ENCODE measurements at regions not wholly inside any gene's neighbourhood (a gene's known extent, or its start where the extent isn't known, plus 50 kb on each side); places are given as distances from the start of the nearest gene placed in this dataset.

DNA sequence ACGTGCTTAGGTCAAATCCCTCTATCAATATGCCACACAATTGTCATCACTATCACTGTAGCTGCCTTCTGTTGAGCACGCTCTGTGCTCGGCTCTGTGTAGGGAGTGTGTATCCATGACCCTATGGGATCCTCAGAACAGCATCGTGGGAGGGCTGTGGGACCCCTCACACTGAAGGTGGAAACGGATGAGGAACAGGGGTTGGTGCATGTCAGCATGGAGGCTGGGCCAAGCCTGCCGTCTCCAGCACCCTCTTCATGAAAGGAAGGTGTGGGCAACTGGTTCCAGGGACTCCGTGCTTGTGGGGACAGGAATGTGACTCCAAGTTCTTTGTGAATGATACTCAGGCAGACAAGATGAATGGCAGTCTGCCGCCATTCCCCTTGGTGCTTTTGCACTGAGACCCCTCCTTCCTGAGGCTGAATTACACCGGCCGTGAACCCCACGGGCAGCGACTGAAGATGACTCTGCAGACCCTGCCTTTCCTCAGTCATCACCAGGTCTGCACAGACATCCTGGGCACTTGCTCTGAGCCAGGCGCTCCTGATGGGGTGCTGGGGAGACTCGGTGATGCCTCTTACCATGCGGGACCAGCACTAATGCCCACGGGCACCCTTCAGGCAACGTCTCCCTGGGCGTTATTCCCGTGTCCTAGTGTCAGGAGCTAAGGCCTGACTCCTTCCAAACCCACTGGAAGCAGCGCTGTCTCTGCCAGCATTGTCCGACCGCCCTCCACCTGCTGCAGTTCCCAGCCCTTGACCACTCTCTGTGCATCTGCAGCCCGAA lies 495.2 kb downstream of the TCERG1L start:
- Histone ChIP-seq H3K4me3 (no peak overlapping the region), H3K27ac (no peak overlapping the region), H3K9me3 (no peaks in the 10 kb centered on the region), H3K4me1 (no peaks in the 10 kb centered on the region), H3K27me3 (peaks cover 0 to 11% of the 10 kb centered on the region in 2 donors), H3K36me3 (no peaks in the 10 kb centered on the region)
- TF ChIP-seq, protein P1, sequence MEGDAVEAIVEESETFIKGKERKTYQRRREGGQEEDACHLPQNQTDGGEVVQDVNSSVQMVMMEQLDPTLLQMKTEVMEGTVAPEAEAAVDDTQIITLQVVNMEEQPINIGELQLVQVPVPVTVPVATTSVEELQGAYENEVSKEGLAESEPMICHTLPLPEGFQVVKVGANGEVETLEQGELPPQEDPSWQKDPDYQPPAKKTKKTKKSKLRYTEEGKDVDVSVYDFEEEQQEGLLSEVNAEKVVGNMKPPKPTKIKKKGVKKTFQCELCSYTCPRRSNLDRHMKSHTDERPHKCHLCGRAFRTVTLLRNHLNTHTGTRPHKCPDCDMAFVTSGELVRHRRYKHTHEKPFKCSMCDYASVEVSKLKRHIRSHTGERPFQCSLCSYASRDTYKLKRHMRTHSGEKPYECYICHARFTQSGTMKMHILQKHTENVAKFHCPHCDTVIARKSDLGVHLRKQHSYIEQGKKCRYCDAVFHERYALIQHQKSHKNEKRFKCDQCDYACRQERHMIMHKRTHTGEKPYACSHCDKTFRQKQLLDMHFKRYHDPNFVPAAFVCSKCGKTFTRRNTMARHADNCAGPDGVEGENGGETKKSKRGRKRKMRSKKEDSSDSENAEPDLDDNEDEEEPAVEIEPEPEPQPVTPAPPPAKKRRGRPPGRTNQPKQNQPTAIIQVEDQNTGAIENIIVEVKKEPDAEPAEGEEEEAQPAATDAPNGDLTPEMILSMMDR (IDR thresholded peaks at IDR 0.05) = no peak
- intact Hi-C loops (cut with DNase I; ENCODE audit: low total_unique reads) = no loop called here
- DNase-seq (ENCODE audit: low spot score in 2 of 2) = no peak

DNA sequence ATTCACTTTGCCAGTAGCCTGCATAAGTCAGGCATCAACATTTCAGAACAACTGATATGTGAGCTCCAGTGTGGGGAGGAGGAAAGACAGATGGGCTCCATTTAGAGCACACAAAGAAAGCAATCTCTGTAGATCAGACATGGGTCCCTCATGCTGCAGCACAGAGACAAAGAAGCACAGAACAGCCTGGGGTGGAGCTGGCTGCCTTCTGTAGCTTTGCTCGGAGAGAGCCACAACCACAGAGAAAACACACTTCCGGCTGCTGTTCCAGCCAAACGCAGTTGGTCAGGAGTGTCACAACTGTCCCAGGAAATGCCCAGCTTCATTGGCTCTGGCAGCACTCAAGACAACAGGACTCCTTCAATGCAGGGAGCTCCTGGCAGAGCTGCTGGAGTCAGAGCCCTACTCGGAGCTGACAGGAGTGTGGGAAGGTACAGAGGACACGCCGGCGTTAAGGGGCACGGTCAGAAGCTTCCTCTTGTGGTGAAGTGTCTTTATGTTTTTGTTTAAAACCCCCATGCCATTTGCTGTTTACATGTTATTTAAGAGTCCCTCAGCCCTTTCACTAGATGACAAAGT lies 494.4 kb downstream of the TCERG1L start:
- no peaks in the 10 kb centered on the region for H3K4me1 ChIP-seq
- no peak overlapping the region for H3K4me3 ChIP-seq
- peaks cover 0 to 2% of the 10 kb centered on the region in 2 donors for H3K27me3 ChIP-seq
- intact Hi-C loops (cut with DNase I; ENCODE audit: low total_unique reads) = no loop called here
- no peak for DNase-seq (ENCODE audit: low spot score in 2 of 2)
- no peaks in the 10 kb centered on the region for H3K9me3 ChIP-seq
- H3K36me3 ChIP-seq = no peaks in the 10 kb centered on the region
- TF ChIP-seq POLR2A (IDR thresholded peaks at IDR 0.05) (no peak), POLR2AphosphoS5 (IDR thresholded peaks at IDR 0.05) (no peak)
- TF ChIP-seq, protein P1 (IDR thresholded peaks at IDR 0.05) = no peak
- H3K27ac ChIP-seq = no peak overlapping the region

DNA sequence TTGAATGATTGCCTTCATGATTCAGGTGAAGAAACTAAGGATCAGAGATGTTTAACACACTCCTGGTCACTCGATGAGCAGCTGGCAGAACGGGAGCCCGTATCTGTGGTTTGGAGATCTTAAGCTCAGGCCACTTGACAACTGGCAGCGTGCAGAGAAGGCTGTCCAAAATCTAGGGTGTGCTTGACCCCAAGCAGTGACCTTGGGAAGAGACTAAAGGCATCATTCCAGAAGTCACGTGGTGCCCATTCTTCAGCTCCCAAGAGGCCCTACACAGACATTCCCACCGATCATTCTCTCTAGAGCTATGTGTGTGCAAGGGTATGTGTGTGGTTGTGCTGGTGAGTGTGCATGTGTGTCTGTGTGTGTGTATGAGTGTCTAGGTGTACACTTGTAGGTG lies 493.8 kb downstream of the TCERG1L start:
- TF ChIP-seq, protein P1 (IDR thresholded peaks at IDR 0.05) = no peak
- TF ChIP-seq POLR2AphosphoS5 (IDR thresholded peaks at IDR 0.05) = no peak
- TF ChIP-seq POLR2A (IDR thresholded peaks at IDR 0.05) = no peak
- Histone ChIP-seq H3K36me3 (no peaks in the 10 kb centered on the region), H3K4me1 (no peaks in the 10 kb centered on the region), H3K4me3 (no peak overlapping the region), H3K27me3 (no peaks in the 10 kb centered on the region), H3K27ac (no peak overlapping the region), H3K9me3 (no peaks in the 10 kb centered on the region)
- DNase-seq (ENCODE audit: low spot score in 2 of 2) = no peak
- intact Hi-C loops (cut with DNase I; ENCODE audit: low total_unique reads) = no loop called here

DNA sequence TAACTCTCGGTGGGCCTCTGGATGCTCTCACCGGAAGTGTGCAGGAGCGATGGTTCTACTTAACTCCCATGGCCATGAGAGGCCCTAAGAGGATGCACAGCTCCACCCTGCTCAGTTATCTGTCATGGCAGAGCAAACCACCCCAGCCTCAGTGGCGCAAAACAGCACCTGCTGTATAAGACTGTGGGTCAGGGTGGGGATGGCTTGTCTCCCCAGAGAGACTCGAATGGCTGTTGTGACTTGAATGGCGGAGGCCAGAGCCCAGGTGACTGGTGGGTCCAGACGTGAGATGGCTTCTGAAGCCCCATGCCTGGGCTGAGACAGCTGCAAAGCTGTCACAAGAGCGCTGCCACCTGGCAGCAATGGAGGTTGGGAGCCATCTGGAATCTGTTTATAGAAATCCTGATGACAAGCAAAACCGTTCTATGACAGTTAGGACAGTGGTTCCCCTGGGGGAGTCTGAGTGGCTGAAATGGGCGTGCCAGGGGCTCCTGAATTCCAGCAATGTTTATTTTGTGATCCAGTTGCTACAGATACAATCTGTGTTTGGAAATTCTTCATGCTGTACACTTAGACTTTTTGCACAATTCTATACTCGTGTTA lies 490.5 kb downstream of the TCERG1L start:
- Histone ChIP-seq H3K27me3 (no peaks in the 10 kb centered on the region), H3K9me3 (peaks cover 0 to 13% of the 10 kb centered on the region in 2 donors), H3K4me3 (no peak overlapping the region), H3K27ac (no peak overlapping the region), H3K4me1 (no peaks in the 10 kb centered on the region), H3K36me3 (no peaks in the 10 kb centered on the region)
- no peak for DNase-seq (ENCODE audit: low spot score in 2 of 2)
- intact Hi-C loops (cut with DNase I; ENCODE audit: low total_unique reads) = no loop called here
- TF ChIP-seq POLR2A (IDR thresholded peaks at IDR 0.05) (no peak), POLR2AphosphoS5 (IDR thresholded peaks at IDR 0.05) (no peak)
- TF ChIP-seq, protein P1 (IDR thresholded peaks at IDR 0.05) = no peak
